ENCODE measurements at regions not wholly inside any gene's neighbourhood (a gene's known extent, or its start where the extent isn't known, plus 50 kb on each side); places are given as distances from the start of the nearest gene placed in this dataset.

GRCh38 chr12:130104571-130105106 is 57.6 kb upstream of the FZD10 start:
- WGBS, 2 donors = 2% methylated on average over 16 of the region's 16 CpGs
- Histone ChIP-seq H3K27ac (ENCODE audit: low read depth in 2 of 2, low read length in 1 of 2) (no peak overlapping the region), H3K36me3 (ENCODE audit: control insufficient read depth in 2 of 2, insufficient read depth in 2 of 2, low read length in 1 of 2) (no peaks in the 10 kb centered on the region), H3K4me1 (ENCODE audit: control insufficient read depth in 2 of 2, insufficient read depth in 2 of 2, low read length in 1 of 2) (peaks cover 0 to 2% of the 10 kb centered on the region in 2 donors), H3K9me3 (ENCODE audit: control insufficient read depth in 2 of 2, insufficient read depth in 1 of 2, low read depth in 1 of 2, low read length in 1 of 2) (no peaks in the 10 kb centered on the region), H3K4me3 (ENCODE audit: low read depth in 1 of 2, low read length in 2 of 2) (no peak overlapping the region), H3K27me3 (ENCODE audit: control insufficient read depth in 1 of 2, insufficient read depth in 2 of 2, low read length in 2 of 2) (no peaks in the 10 kb centered on the region)

GRCh38 chr12:130109062-130109945 is 53.0 kb upstream of the FZD10 start:
- peaks cover 0 to 2% of the 10 kb centered on the region in 2 donors for H3K4me1 ChIP-seq (ENCODE audit: control insufficient read depth in 2 of 2, insufficient read depth in 2 of 2, low read length in 1 of 2)
- no peaks in the 10 kb centered on the region for H3K36me3 ChIP-seq (ENCODE audit: control insufficient read depth in 2 of 2, insufficient read depth in 2 of 2, low read length in 1 of 2)
- no peak overlapping the region for H3K27ac ChIP-seq (ENCODE audit: low read depth in 2 of 2, low read length in 1 of 2)
- H3K9me3 ChIP-seq (ENCODE audit: control insufficient read depth in 2 of 2, insufficient read depth in 1 of 2, low read depth in 1 of 2, low read length in 1 of 2) = peaks cover 0 to 2% of the 10 kb centered on the region in 2 donors
- WGBS, 2 donors = 92% methylated on average over 16 of the region's 16 CpGs
- no peaks in the 10 kb centered on the region for H3K27me3 ChIP-seq (ENCODE audit: control insufficient read depth in 1 of 2, insufficient read depth in 2 of 2, low read length in 2 of 2)
- H3K4me3 ChIP-seq (ENCODE audit: low read depth in 1 of 2, low read length in 2 of 2) = no peak overlapping the region

- no peaks in the 10 kb centered on the region for H3K27me3 ChIP-seq (ENCODE audit: control insufficient read depth in 1 of 2, insufficient read depth in 2 of 2, low read length in 2 of 2)
- 49 to 61% methylated on average over 8 of the region's 8 CpGs for WGBS, 2 donors
Observed at GRCh38 chr12:130110914-130111313, 51.4 kb upstream of the FZD10 start.

GRCh38 chr12:130111965-130112496 is 50.2 kb upstream of the FZD10 start:
- Histone ChIP-seq H3K4me3 (ENCODE audit: low read depth in 1 of 2, low read length in 2 of 2) (no peak overlapping the region), H3K4me1 (ENCODE audit: control insufficient read depth in 2 of 2, insufficient read depth in 2 of 2, low read length in 1 of 2) (peaks cover 2 to 3% of the 10 kb centered on the region in 2 donors), H3K27me3 (ENCODE audit: control insufficient read depth in 1 of 2, insufficient read depth in 2 of 2, low read length in 2 of 2) (no peaks in the 10 kb centered on the region), H3K27ac (ENCODE audit: low read depth in 2 of 2, low read length in 1 of 2) (no peak overlapping the region), H3K36me3 (ENCODE audit: control insufficient read depth in 2 of 2, insufficient read depth in 2 of 2, low read length in 1 of 2) (no peaks in the 10 kb centered on the region), H3K9me3 (ENCODE audit: control insufficient read depth in 2 of 2, insufficient read depth in 1 of 2, low read depth in 1 of 2, low read length in 1 of 2) (peaks cover 0 to 2% of the 10 kb centered on the region in 2 donors)
- 73 to 75% methylated on average over 6 of the region's 6 CpGs for WGBS, 2 donors

More at GRCh38 chr12:130110914-130111313, 51.4 kb upstream of the FZD10 start:
- no peaks in the 10 kb centered on the region for H3K36me3 ChIP-seq (ENCODE audit: control insufficient read depth in 2 of 2, insufficient read depth in 2 of 2, low read length in 1 of 2)
- H3K9me3 ChIP-seq (ENCODE audit: control insufficient read depth in 2 of 2, insufficient read depth in 1 of 2, low read depth in 1 of 2, low read length in 1 of 2) = peaks cover 0 to 2% of the 10 kb centered on the region in 2 donors
- no peaks in the 10 kb centered on the region for H3K4me1 ChIP-seq (ENCODE audit: control insufficient read depth in 2 of 2, insufficient read depth in 2 of 2, low read length in 1 of 2)
- H3K27ac ChIP-seq (ENCODE audit: low read depth in 2 of 2, low read length in 1 of 2) = no peak overlapping the region
- no peak overlapping the region for H3K4me3 ChIP-seq (ENCODE audit: low read depth in 1 of 2, low read length in 2 of 2)

Measured in esophagus (tissue), 2 donors.